ENCODE measurements at regions not wholly inside any gene's neighbourhood (a gene's known extent, or its start where the extent isn't known, plus 50 kb on each side); places are given as distances from the start of the nearest gene placed in this dataset.
"Not testable (repeated sequence)": the region's sequence is repeated elsewhere in the genome, so short reads cannot be mapped to it uniquely, and the experiment has no call there.

GRCh38 chr2:242109819-242110218 lies 240.3 kb downstream of the RTP5 start:
- DNase-seq (ENCODE audit: low read depth) = not testable (repeated sequence)

GRCh38 chr2:242111954-242112353 lies 242.4 kb downstream of the RTP5 start:
- DNase-seq (ENCODE audit: low read depth) = not testable (repeated sequence)

- DNase-seq (ENCODE audit: low read depth) = not testable (repeated sequence)
Measured at GRCh38 chr2:242113492-242113891, 244.0 kb downstream of the RTP5 start.

GRCh38 chr2:242116676-242117075 lies 247.1 kb downstream of the RTP5 start:
- not testable (repeated sequence) for DNase-seq (ENCODE audit: low read depth)

- not testable (repeated sequence) for DNase-seq (ENCODE audit: low read depth)
Measured at GRCh38 chr2:242117305-242117704, 247.8 kb downstream of the RTP5 start.

GRCh38 chr2:242119682-242120081 lies 250.2 kb downstream of the RTP5 start:
- not testable (repeated sequence) for DNase-seq (ENCODE audit: low read depth)

GRCh38 chr2:242130682-242131081 lies 261.2 kb downstream of the RTP5 start:
- not testable (repeated sequence) for DNase-seq (ENCODE audit: low read depth)

GRCh38 chr2:242159921-242160320 lies 290.4 kb downstream of the RTP5 start:
- not testable (repeated sequence) for DNase-seq (ENCODE audit: low read depth)

GRCh38 chr2:242165115-242165514 lies 295.6 kb downstream of the RTP5 start:
- DNase-seq (ENCODE audit: low read depth) = not testable (repeated sequence)

- not testable (repeated sequence) for DNase-seq (ENCODE audit: low read depth)
Measured at GRCh38 chr2:242171290-242171689, 301.8 kb downstream of the RTP5 start.
